Heart left ventricle (tissue), 13 donors: ENCODE measurements at regions not wholly inside any gene's neighbourhood (a gene's known extent, or its start where the extent isn't known, plus 50 kb on each side); places are given as distances from the start of the nearest gene placed in this dataset.

Experiments used
- POLR2A ChIP-seq, 2 donors: fragments of 450-650 bp; IDR thresholded peaks; one replicate each; pipeline ENCODE4 v1.6.1; 2017; ENCODE audit warnings: antibody characterized with exemption in 2 of 2, mild to moderate bottlenecking in 2 of 2, moderate library complexity in 2 of 2
- TF ChIP-seq, protein P1 (sequence below), 12 donors: fragments of 200-600 bp; sonication (generic) in 4 of 12; IDR thresholded peaks; one replicate each; pipeline versions ENCODE4 v1.5.0 to v1.8.0; 2018 to 2022; ENCODE audit warnings: antibody characterized with exemption in 12 of 12, mild to moderate bottlenecking in 5 of 12
- donor health status: ischemic (EF 13 %, LVEDD 7.1; RV severe dilation, severe dysfunction).
- donor health status: DM: no; HTN: yes; CAD: no.
- donor health status: DM: no; HTN: no; CAD: no.
- donor health status: ischemic (EF 25% LVEDD 6.9; RV normal size, moderate dysfunction).
- donor health status: ischemic (EF 25% LVEDD 5.7; RV mildly dilated, moderate dysfunction).
- donor health status: ischemic (EF 35%, LVEDD 5.7; RV mildly dilated, moderate dysfunction).
- donor health status: nonischemic (EF 11% LVEDD 7.7; RV severe dilation, severe dysfunction).
- donor health status: DM: yes; HTN: yes; CAD: no.
- donor health status: PGD.
- donor health status: ischemic (EF 29% LVEDD 5.4; RV normal size, mild dysfunction).
- donor health status: nonischemic (EF 23%, LVEDD 6.1; RV moderate dilation, normal function).

DNA sequence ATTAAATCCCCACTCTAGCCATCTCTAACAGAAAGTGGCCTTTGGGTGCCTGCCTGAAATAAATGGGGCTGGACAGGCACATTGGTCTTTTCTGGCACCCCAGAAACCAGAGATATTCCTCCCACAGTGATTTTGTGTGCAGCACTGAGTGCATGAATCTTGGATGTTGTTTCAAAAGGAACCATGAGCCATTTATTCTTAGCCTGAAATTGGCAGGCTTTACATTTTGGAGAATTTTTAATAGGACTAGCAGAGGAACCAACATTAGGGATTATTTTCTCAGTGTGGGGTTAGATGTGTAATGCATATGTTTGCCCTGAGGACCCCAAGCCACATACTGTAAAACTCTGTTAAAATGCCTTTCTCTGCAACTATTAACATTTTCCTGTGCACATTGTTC lies 451.3 kb downstream of the NFIB start:
- TF ChIP-seq, protein P1, sequence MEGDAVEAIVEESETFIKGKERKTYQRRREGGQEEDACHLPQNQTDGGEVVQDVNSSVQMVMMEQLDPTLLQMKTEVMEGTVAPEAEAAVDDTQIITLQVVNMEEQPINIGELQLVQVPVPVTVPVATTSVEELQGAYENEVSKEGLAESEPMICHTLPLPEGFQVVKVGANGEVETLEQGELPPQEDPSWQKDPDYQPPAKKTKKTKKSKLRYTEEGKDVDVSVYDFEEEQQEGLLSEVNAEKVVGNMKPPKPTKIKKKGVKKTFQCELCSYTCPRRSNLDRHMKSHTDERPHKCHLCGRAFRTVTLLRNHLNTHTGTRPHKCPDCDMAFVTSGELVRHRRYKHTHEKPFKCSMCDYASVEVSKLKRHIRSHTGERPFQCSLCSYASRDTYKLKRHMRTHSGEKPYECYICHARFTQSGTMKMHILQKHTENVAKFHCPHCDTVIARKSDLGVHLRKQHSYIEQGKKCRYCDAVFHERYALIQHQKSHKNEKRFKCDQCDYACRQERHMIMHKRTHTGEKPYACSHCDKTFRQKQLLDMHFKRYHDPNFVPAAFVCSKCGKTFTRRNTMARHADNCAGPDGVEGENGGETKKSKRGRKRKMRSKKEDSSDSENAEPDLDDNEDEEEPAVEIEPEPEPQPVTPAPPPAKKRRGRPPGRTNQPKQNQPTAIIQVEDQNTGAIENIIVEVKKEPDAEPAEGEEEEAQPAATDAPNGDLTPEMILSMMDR (IDR thresholded peaks at IDR 0.05), result no peak
- no peak for TF ChIP-seq POLR2A (IDR thresholded peaks at IDR 0.05)
